HCT116 (cell line): ENCODE measurements at regions not wholly inside any gene's neighbourhood (a gene's known extent, or its start where the extent isn't known, plus 50 kb on each side); places are given as distances from the start of the nearest gene placed in this dataset.
"Not testable (repeated sequence)": the region's sequence is repeated elsewhere in the genome, so short reads cannot be mapped to it uniquely, and the experiment has no call there.

Experiments used
- EGR1 ChIP-seq: IDR thresholded peaks from 2 replicates; pipeline ENCODE4 v1.6.1; 2012; ENCODE audit warnings: low read depth
- ELF1 ChIP-seq: IDR thresholded peaks from 2 replicates; pipeline ENCODE4 v1.6.1; 2012; ENCODE audit warnings: low read depth, borderline replicate concordance
- EZH2 ChIP-seq: fragments of 200-600 bp; sonication (generic); IDR thresholded peaks from 2 replicates; pipeline ENCODE4 v1.6.1; 2017; ENCODE audit warnings: antibody characterized with exemption, mixed run types
- POLR2AphosphoS5 ChIP-seq: IDR thresholded peaks from 2 replicates; pipeline ENCODE4 v1.6.1; 2011; ENCODE audit warnings: mild to moderate bottlenecking, low read depth, low read length, moderate library complexity
- SRF ChIP-seq: IDR thresholded peaks from 2 replicates; pipeline ENCODE4 v1.6.1; 2012; ENCODE audit warnings: low read depth
- TCF7L2 ChIP-seq: IDR thresholded peaks from 2 replicates; pipeline ENCODE4 v1.7.0; 2011; ENCODE audit warnings: borderline replicate concordance, inconsistent platforms; ENCODE audit not compliant: insufficient read depth, insufficient read length; ENCODE audit errors: extremely low read depth
- ZNF274 ChIP-seq: fragments of 200-500 bp; sonication (Bioruptor generic); IDR thresholded peaks from 2 replicates; pipeline ENCODE4 v1.6.1; 2014; ENCODE audit warnings: mild to moderate bottlenecking, low read depth, low read length, inconsistent platforms
- TF ChIP-seq, protein P1 (sequence below), 3 experiments: fragments of 200-600 bp in 1 of 3; sonication (generic) in 1 of 3; IDR thresholded peaks in 2 of 3; conservative IDR thresholded peaks in 1 of 3; 2 replicates each; pipeline ENCODE4 v1.5.1; 2012 to 2017; ENCODE audit warnings: low read depth in 2 of 3, low read length in 2 of 3, antibody characterized with exemption in 1 of 3, borderline replicate concordance in 1 of 3, control low read depth in 1 of 3, mild to moderate bottlenecking in 1 of 3, mixed read lengths in 1 of 3, mixed run types in 1 of 3, moderate library complexity in 1 of 3; ENCODE audit not compliant: insufficient read depth in 1 of 3
- TF ChIP-seq, protein P2 (sequence below): IDR thresholded peaks from 2 replicates; pipeline ENCODE4 v1.6.1; 2012; ENCODE audit warnings: low read depth
- TF ChIP-seq, protein P3 (sequence below): IDR thresholded peaks from 2 replicates; pipeline ENCODE4 v1.6.1; 2012
- TF ChIP-seq, protein P4 (sequence below): IDR thresholded peaks from 2 replicates; pipeline ENCODE4 v1.6.1; 2012

DNA sequence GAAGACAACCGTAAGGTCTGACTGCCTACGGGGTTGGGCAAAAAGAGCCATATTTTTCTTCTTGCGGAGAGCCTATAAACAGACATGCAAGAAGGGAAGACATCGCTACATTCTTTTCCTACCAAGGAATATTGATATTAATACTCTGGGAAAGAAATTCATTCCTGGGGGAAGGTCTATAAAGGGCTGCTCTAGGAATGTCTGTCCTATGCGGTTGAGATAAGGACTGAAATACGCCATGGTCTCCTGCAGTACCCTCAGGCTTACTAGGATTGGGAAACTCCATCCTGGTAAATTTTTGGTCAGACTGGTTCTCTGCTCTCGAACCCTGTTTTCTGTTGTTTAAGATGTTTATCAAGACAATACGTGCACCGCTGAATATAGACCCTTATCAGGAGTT is 190.8 kb upstream of the KIT start:
- TF ChIP-seq, protein P1, sequence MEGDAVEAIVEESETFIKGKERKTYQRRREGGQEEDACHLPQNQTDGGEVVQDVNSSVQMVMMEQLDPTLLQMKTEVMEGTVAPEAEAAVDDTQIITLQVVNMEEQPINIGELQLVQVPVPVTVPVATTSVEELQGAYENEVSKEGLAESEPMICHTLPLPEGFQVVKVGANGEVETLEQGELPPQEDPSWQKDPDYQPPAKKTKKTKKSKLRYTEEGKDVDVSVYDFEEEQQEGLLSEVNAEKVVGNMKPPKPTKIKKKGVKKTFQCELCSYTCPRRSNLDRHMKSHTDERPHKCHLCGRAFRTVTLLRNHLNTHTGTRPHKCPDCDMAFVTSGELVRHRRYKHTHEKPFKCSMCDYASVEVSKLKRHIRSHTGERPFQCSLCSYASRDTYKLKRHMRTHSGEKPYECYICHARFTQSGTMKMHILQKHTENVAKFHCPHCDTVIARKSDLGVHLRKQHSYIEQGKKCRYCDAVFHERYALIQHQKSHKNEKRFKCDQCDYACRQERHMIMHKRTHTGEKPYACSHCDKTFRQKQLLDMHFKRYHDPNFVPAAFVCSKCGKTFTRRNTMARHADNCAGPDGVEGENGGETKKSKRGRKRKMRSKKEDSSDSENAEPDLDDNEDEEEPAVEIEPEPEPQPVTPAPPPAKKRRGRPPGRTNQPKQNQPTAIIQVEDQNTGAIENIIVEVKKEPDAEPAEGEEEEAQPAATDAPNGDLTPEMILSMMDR (IDR thresholded peaks at IDR 0.05 in 2 of 3, conservative IDR thresholded peaks at IDR 0.05 in 1 of 3; ENCODE audit: borderline replicate concordance in 1 of 3, insufficient read depth in 1 of 3, low read depth in 2 of 3, low read length in 2 of 3), result not testable (repeated sequence)
- TF ChIP-seq, protein P2, sequence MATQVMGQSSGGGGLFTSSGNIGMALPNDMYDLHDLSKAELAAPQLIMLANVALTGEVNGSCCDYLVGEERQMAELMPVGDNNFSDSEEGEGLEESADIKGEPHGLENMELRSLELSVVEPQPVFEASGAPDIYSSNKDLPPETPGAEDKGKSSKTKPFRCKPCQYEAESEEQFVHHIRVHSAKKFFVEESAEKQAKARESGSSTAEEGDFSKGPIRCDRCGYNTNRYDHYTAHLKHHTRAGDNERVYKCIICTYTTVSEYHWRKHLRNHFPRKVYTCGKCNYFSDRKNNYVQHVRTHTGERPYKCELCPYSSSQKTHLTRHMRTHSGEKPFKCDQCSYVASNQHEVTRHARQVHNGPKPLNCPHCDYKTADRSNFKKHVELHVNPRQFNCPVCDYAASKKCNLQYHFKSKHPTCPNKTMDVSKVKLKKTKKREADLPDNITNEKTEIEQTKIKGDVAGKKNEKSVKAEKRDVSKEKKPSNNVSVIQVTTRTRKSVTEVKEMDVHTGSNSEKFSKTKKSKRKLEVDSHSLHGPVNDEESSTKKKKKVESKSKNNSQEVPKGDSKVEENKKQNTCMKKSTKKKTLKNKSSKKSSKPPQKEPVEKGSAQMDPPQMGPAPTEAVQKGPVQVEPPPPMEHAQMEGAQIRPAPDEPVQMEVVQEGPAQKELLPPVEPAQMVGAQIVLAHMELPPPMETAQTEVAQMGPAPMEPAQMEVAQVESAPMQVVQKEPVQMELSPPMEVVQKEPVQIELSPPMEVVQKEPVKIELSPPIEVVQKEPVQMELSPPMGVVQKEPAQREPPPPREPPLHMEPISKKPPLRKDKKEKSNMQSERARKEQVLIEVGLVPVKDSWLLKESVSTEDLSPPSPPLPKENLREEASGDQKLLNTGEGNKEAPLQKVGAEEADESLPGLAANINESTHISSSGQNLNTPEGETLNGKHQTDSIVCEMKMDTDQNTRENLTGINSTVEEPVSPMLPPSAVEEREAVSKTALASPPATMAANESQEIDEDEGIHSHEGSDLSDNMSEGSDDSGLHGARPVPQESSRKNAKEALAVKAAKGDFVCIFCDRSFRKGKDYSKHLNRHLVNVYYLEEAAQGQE, result not testable (repeated sequence)
- not testable (repeated sequence) for TF ChIP-seq EZH2, ZNF274, POLR2AphosphoS5, EGR1, TCF7L2, ELF1, SRF
- TF ChIP-seq, protein P3, sequence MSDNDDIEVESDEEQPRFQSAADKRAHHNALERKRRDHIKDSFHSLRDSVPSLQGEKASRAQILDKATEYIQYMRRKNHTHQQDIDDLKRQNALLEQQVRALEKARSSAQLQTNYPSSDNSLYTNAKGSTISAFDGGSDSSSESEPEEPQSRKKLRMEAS, result not testable (repeated sequence)
- TF ChIP-seq, protein P4, sequence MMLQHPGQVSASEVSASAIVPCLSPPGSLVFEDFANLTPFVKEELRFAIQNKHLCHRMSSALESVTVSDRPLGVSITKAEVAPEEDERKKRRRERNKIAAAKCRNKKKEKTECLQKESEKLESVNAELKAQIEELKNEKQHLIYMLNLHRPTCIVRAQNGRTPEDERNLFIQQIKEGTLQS, result not testable (repeated sequence)
